ENCODE measurements at regions not wholly inside any gene's neighbourhood (a gene's known extent, or its start where the extent isn't known, plus 50 kb on each side); places are given as distances from the start of the nearest gene placed in this dataset.

DNA sequence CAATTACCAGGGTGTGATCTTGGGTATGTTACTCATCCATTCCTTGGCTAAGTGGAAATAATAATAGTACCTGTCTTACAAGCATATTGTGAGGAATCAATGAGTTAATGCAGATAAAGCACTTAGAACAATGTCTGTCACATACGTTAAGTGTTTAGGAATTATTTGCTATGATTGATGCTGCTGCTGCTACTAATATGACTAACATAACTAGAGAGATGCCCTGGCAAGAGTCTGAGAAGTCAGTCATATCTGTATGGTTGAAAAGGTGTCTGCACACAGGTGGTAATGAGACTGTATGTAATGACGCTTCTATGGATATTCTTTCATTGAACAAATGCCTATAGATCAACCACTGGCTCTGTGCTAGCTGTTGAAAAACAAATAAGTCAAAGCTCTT is 100.1 kb upstream of the PCGF5 start:
- TF ChIP-seq, protein P1, sequence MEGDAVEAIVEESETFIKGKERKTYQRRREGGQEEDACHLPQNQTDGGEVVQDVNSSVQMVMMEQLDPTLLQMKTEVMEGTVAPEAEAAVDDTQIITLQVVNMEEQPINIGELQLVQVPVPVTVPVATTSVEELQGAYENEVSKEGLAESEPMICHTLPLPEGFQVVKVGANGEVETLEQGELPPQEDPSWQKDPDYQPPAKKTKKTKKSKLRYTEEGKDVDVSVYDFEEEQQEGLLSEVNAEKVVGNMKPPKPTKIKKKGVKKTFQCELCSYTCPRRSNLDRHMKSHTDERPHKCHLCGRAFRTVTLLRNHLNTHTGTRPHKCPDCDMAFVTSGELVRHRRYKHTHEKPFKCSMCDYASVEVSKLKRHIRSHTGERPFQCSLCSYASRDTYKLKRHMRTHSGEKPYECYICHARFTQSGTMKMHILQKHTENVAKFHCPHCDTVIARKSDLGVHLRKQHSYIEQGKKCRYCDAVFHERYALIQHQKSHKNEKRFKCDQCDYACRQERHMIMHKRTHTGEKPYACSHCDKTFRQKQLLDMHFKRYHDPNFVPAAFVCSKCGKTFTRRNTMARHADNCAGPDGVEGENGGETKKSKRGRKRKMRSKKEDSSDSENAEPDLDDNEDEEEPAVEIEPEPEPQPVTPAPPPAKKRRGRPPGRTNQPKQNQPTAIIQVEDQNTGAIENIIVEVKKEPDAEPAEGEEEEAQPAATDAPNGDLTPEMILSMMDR (IDR thresholded peaks at IDR 0.05) = no peak
- no peak for TF ChIP-seq POLR2A (IDR thresholded peaks at IDR 0.05)

Data from body of pancreas (tissue), 4 donors.